Mesenchymal stem cell (in vitro differentiated cells and primary cell): ENCODE measurements at regions not wholly inside any gene's neighbourhood (a gene's known extent, or its start where the extent isn't known, plus 50 kb on each side); places are given as distances from the start of the nearest gene placed in this dataset.
A peak's percentile ranks its signal among the peaks of the same experiment; 100 is the strongest.

Source experiments
- DNase-seq: peaks from one replicate; pipeline ENCODE4 v3.0.0-alpha.2; 2013
- H2AFZ ChIP-seq: one replicate; pipeline ENCODE4 v1.6.1; 2013; ENCODE audit warnings: low read depth, mild to moderate bottlenecking, control low read depth, inconsistent platforms, low read length, moderate library complexity
- H2AK5ac ChIP-seq: 2 replicates; pipeline ENCODE4 v1.6.1; 2013; ENCODE audit warnings: low read length, moderate library complexity, mild to moderate bottlenecking, inconsistent platforms; ENCODE audit not compliant: severe bottlenecking
- H2BK120ac ChIP-seq: one replicate; pipeline ENCODE4 v1.6.1; 2013; ENCODE audit warnings: low read depth, mild to moderate bottlenecking, inconsistent platforms, low read length, moderate library complexity
- H2BK12ac ChIP-seq, 2 experiments: one replicate each; pipeline ENCODE4 v1.6.1; 2013; ENCODE audit warnings: inconsistent platforms in 2 of 2, low read length in 2 of 2, mild to moderate bottlenecking in 2 of 2, moderate library complexity in 2 of 2, control low read depth in 1 of 2
- H2BK15ac ChIP-seq: one replicate; pipeline ENCODE4 v1.6.1; 2013; ENCODE audit warnings: mild to moderate bottlenecking, low read depth, inconsistent platforms; ENCODE audit not compliant: poor library complexity, severe bottlenecking
- H2BK5ac ChIP-seq: 2 replicates; pipeline ENCODE4 v1.6.1; 2013; ENCODE audit warnings: low read depth, mild to moderate bottlenecking, low read length, control low read depth, inconsistent platforms; ENCODE audit not compliant: poor library complexity, severe bottlenecking
- H3K14ac ChIP-seq, 2 experiments: one replicate each; pipeline ENCODE4 v1.6.1; 2013; ENCODE audit warnings: inconsistent platforms in 2 of 2, low read length in 2 of 2, control low read depth in 1 of 2, mild to moderate bottlenecking in 1 of 2, moderate library complexity in 1 of 2
- H3K18ac ChIP-seq, 2 experiments: one replicate each; pipeline ENCODE4 v1.6.1; 2013; ENCODE audit warnings: inconsistent platforms in 2 of 2, low read length in 2 of 2, control low read depth in 1 of 2, low read depth in 1 of 2, mild to moderate bottlenecking in 1 of 2
- H3K23ac ChIP-seq, 2 experiments: one replicate each; pipeline ENCODE4 v1.6.1; 2013; ENCODE audit warnings: inconsistent platforms in 2 of 2, low read length in 2 of 2, mild to moderate bottlenecking in 2 of 2, moderate library complexity in 2 of 2, control low read depth in 1 of 2
- H3K27ac ChIP-seq: 2 replicates; pipeline ENCODE4 v1.5.1; 2013; ENCODE audit warnings: mild to moderate bottlenecking, moderate library complexity, low read length, control low read depth, inconsistent platforms; ENCODE audit not compliant: poor library complexity, severe bottlenecking
- H3K27me3 ChIP-seq, 2 experiments: 2 replicates each; pipeline versions ENCODE4 v1.6.1 to v1.7.0; 2013; ENCODE audit warnings: low read length in 2 of 2, mild to moderate bottlenecking in 2 of 2, moderate library complexity in 2 of 2, control low read depth in 1 of 2, inconsistent platforms in 1 of 2; ENCODE audit not compliant: control insufficient read depth in 1 of 2, insufficient read depth in 1 of 2
- H3K36me3 ChIP-seq, 2 experiments: 2 replicates each; pipeline versions ENCODE4 v1.6.1 to v1.7.0; 2013; ENCODE audit warnings: low read length in 2 of 2, control low read depth in 1 of 2, inconsistent platforms in 1 of 2, low read depth in 1 of 2, mild to moderate bottlenecking in 1 of 2; ENCODE audit not compliant: insufficient read depth in 2 of 2, control insufficient read depth in 1 of 2
- H3K4ac ChIP-seq, 2 experiments: one replicate each; pipeline ENCODE4 v1.6.1; 2013; ENCODE audit warnings: inconsistent platforms in 2 of 2, low read length in 2 of 2, mild to moderate bottlenecking in 2 of 2, moderate library complexity in 2 of 2, control low read depth in 1 of 2, low read depth in 1 of 2
- H3K4me1 ChIP-seq: 2 replicates; pipeline ENCODE4 v1.6.1; 2013; ENCODE audit warnings: low read depth, low read length, control low read depth; ENCODE audit not compliant: control insufficient read depth, insufficient read depth
- H3K4me2 ChIP-seq: 2 replicates; pipeline ENCODE4 v1.6.1; 2013; ENCODE audit warnings: low read length, mild to moderate bottlenecking, inconsistent platforms; ENCODE audit not compliant: poor library complexity, severe bottlenecking
- H3K4me3 ChIP-seq, 2 experiments: 2 replicates each; pipeline versions ENCODE4 v1.5.1 to v1.7.0; 2013; ENCODE audit warnings: low read length in 2 of 2, mild to moderate bottlenecking in 2 of 2, control low read depth in 1 of 2, low read depth in 1 of 2; ENCODE audit not compliant: insufficient read depth in 1 of 2
- H3K79me1 ChIP-seq: replicated peaks from 2 replicates; pipeline ENCODE4 v1.6.1; 2013; ENCODE audit warnings: mild to moderate bottlenecking, control low read depth, low read length, inconsistent platforms; ENCODE audit not compliant: poor library complexity, severe bottlenecking
- H3K9ac ChIP-seq: 2 replicates; pipeline ENCODE4 v1.7.0; 2013; ENCODE audit warnings: mild to moderate bottlenecking, low read length, moderate library complexity
- H3K9me3 ChIP-seq: 2 replicates; pipeline ENCODE4 v1.7.0; 2013; ENCODE audit warnings: mild to moderate bottlenecking, low read length; ENCODE audit not compliant: control insufficient read depth
- H4K8ac ChIP-seq: one replicate; pipeline ENCODE4 v1.6.1; 2013; ENCODE audit warnings: inconsistent platforms, mild to moderate bottlenecking, low read length, moderate library complexity
- H4K91ac ChIP-seq: one replicate; pipeline ENCODE4 v1.6.1; 2013; ENCODE audit warnings: mild to moderate bottlenecking, low read length, inconsistent platforms
- WGBS: methylation state at CpG from one replicate; pipeline ENCODE4 v1.1.7; 2013; ENCODE audit warnings: mixed read lengths; 5-methylcytosine and 5-hydroxymethylcytosine counted together

DNA sequence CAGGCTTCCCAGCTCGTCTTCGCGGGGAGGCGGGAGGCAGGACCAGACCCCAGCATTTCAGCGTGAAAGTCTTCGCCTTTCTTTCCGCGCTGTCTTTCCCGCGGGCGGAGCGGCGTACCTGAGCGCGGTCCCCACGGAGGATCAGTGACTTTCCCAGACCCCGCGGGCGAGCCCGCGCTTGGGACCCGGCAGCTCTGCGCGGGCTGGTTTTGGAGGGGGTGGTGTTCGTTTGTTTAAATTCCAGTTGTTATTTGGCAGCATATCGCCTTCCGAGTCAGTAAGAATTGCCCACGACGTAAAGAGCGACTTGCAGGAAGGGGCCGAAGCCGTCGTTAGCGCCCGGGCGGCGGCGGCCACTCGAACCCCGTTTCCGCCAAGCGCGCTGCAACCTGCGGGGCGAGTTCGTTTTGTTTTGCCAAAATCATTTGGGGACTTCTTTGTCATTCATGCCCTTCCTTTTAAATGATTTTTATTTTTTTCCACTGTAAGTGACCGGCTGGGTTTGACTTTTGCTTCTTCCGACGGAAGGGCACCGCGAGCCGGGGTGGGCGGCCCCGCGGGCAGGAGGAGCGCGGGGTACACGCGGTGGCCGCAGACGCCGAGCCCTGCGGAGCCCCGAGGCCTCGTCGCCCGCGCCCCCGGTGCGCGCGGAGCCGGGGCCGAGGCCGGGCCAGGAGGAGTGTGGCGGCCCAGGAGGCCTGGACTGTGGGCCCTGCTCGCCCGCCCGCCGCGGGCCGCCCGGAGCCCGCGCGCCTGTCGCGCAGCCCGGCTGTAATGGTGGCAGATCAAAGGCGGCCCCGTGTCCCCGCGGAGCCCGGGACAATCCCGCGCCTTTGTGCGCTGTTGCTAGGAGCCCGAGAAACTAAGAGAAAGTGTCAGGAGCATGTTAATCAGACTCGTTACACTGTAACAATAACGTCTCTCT, 75.9 kb downstream of the ZIC5 start:
- H3K23ac ChIP-seq: no peak overlapping the region
- no peak overlapping the region for H3K18ac ChIP-seq
- no peak overlapping the region for H3K4ac ChIP-seq
- H3K9me3 ChIP-seq: no peaks in the 10 kb centered on the region
- H2BK15ac ChIP-seq: no peak overlapping the region
- no peak overlapping the region for H2BK5ac ChIP-seq
- peak; percentile 8 for DNase-seq
- H4K91ac ChIP-seq: no peak overlapping the region
- H3K14ac ChIP-seq: peak overlapping the region in 1 of 2 experiments; percentile 26
- H3K79me1 ChIP-seq: no peaks in the 10 kb centered on the region
- H3K27ac ChIP-seq: no peak overlapping the region
- H3K4me3 ChIP-seq: peak overlapping the region in 1 of 2 experiments; percentile 63
- H3K36me3 ChIP-seq: no peaks in the 10 kb centered on the region
- no peak overlapping the region for H3K4me2 ChIP-seq
- no peak overlapping the region for H3K9ac ChIP-seq
- no peak overlapping the region for H2BK12ac ChIP-seq
- H3K4me1 ChIP-seq: peaks cover 2% of the 10 kb centered on the region
- no peak overlapping the region for H4K8ac ChIP-seq
- H2AFZ ChIP-seq: no peak overlapping the region
- 39% methylated on average over 90 of the region's 100 CpGs for WGBS
- H2BK120ac ChIP-seq: no peak overlapping the region
- no peak overlapping the region for H2AK5ac ChIP-seq
- H3K27me3 ChIP-seq: peaks cover 5 to 85% of the 10 kb centered on the region in 2 experiments

DNA sequence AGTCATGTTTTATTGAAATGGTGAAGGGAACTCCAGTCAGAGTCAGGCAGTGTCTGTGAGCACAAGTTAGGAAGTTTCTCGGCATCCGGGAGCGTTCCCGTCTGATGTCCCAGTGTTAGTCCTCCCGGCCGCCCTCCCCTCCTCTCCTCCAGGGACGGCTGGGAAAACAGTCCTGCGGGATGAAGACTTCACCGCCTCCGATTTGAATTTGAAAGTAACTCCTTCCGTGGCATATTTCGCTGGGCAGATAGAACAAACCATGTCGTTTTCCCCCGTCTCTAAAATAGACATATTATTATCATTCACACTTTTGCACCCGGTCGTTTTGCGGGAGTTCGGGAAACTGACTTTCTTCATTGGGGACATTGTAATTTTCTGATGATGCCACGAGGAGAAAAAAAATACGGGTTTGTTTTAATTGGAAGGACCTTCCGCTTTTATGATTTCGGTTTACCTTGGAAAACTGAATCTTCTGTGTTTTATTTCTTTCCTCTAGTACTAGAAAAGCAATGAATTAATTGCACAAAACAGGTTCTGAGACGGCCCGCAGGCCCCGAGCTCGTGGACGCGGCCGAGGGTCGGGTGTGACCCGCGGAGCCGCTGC, 76.6 kb downstream of the ZIC5 start:
- no peak overlapping the region for H2BK12ac ChIP-seq
- H2BK15ac ChIP-seq: no peak overlapping the region
- no peak overlapping the region for H3K4me2 ChIP-seq
- peaks cover 2% of the 10 kb centered on the region for H3K4me1 ChIP-seq
- peak overlapping the region in 1 of 2 experiments; percentile 63 for H3K4me3 ChIP-seq
- H2AK5ac ChIP-seq: no peak overlapping the region
- no peaks in the 10 kb centered on the region for H3K79me1 ChIP-seq
- H3K27ac ChIP-seq: no peak overlapping the region
- H3K36me3 ChIP-seq: no peaks in the 10 kb centered on the region
- peak; percentile 11 for DNase-seq
- H3K4ac ChIP-seq: no peak overlapping the region
- H3K23ac ChIP-seq: no peak overlapping the region
- H3K14ac ChIP-seq: no peak overlapping the region
- H3K18ac ChIP-seq: no peak overlapping the region
- WGBS: 31% methylated on average over 29 of the region's 33 CpGs
- H3K9me3 ChIP-seq: no peaks in the 10 kb centered on the region
- H4K91ac ChIP-seq: no peak overlapping the region
- H2AFZ ChIP-seq: no peak overlapping the region
- no peak overlapping the region for H3K9ac ChIP-seq
- H4K8ac ChIP-seq: no peak overlapping the region
- no peak overlapping the region for H2BK5ac ChIP-seq
- peaks cover 5 to 80% of the 10 kb centered on the region in 2 experiments for H3K27me3 ChIP-seq
- no peak overlapping the region for H2BK120ac ChIP-seq

GRCh38 chr13:99894105-99894839, 77.3 kb downstream of the ZIC5 start:
- Histone ChIP-seq H2BK15ac (no peak overlapping the region), H2BK120ac (no peak overlapping the region), H3K36me3 (no peaks in the 10 kb centered on the region), H3K14ac (no peak overlapping the region), H3K27ac (no peak overlapping the region), H3K23ac (no peak overlapping the region), H2BK5ac (no peak overlapping the region), H3K4ac (no peak overlapping the region), H3K4me1 (peaks cover 2% of the 10 kb centered on the region), H3K79me1 (no peaks in the 10 kb centered on the region), H2AFZ (no peak overlapping the region), H4K8ac (no peak overlapping the region), H3K27me3 (peaks cover 5 to 81% of the 10 kb centered on the region in 2 experiments), H3K9ac (no peak overlapping the region), H2BK12ac (no peak overlapping the region), H4K91ac (no peak overlapping the region), H3K4me3 (no peak overlapping the region), H3K9me3 (no peaks in the 10 kb centered on the region), H3K4me2 (no peak overlapping the region), H2AK5ac (no peak overlapping the region), H3K18ac (no peak overlapping the region)
- no peak for DNase-seq
- WGBS: 84% methylated on average over 7 of the region's 13 CpGs

DNA sequence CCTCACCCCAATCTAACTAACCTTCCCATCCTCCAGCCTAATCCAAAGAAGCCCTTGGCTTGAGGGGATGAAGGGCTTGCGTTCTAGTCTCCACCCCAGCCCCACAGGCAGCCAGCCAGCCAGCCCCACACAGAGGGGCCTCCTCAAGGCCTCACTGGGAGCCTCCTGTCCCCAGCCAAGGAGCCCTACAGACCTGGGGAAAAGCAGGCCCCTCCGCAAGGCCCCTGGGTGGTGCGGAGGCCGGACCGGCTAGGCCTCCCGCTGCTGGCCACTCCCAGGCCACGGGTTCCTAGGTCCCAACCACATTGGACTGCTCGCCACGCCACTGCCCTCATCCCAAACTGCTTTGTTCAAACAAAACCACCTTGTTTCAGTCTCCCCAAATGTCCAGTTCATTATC, 78.0 kb downstream of the ZIC5 start:
- Histone ChIP-seq H4K91ac (no peak overlapping the region), H3K9ac (no peak overlapping the region), H2BK5ac (no peak overlapping the region), H2AK5ac (no peak overlapping the region), H3K18ac (no peak overlapping the region), H2AFZ (no peak overlapping the region), H3K9me3 (no peaks in the 10 kb centered on the region), H2BK15ac (no peak overlapping the region), H3K4ac (no peak overlapping the region), H3K4me1 (peaks cover 2% of the 10 kb centered on the region), H3K27ac (no peak overlapping the region), H2BK12ac (no peak overlapping the region), H2BK120ac (no peak overlapping the region), H3K14ac (no peak overlapping the region), H4K8ac (no peak overlapping the region), H3K4me3 (no peak overlapping the region), H3K79me1 (no peaks in the 10 kb centered on the region), H3K23ac (no peak overlapping the region), H3K36me3 (no peaks in the 10 kb centered on the region), H3K27me3 (peaks cover 0 to 74% of the 10 kb centered on the region in 2 experiments), H3K4me2 (no peak overlapping the region)
- DNase-seq: no peak
- 93% methylated on average over 9 of the region's 9 CpGs for WGBS
